K562 (cell line): ENCODE measurements at regions not wholly inside any gene's neighbourhood (a gene's known extent, or its start where the extent isn't known, plus 50 kb on each side); places are given as distances from the start of the nearest gene placed in this dataset.

Experiments
- CTCF ChIP-seq, 3 experiments: IDR thresholded peaks in 2 of 3; conservative IDR thresholded peaks in 1 of 3; 2 replicates each; pipeline ENCODE4 v1.5.1; 2011 to 2012; ENCODE audit warnings: low read length in 3 of 3, mild to moderate bottlenecking in 3 of 3, control low read depth in 2 of 3, improper control_type of control experiment in 1 of 3, inconsistent platforms in 1 of 3, low read depth in 1 of 3, mixed read lengths in 1 of 3, moderate library complexity in 1 of 3; ENCODE audit not compliant: insufficient read depth in 2 of 3
- TF ChIP-seq, protein P1 (sequence below): fragments of 200-800 bp; sonication (Bioruptor generic); IDR thresholded peaks from 2 replicates; pipeline ENCODE4 v1.6.1; 2016; ENCODE audit warnings: missing genetic modification characterization, missing compliant biosample characterization

DNA sequence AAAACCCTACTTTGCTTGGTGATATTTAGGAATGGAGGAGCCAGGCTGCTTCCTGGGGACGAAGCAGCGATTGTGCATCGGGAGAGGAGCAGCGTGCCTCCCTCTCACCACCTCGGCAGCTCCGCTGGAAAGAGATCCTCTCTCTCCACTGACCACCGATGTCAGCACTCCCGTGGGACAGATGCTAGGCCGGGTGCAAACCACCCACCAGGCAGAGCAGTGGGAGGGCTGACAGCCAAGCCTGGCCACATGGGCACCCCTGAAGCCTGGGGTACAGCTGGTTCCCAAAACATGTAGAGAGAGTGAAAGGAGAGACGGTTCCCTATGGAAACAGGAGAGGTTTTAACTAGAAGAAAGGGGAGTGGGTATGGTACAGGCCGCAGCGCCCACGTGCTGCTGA is 220.0 kb downstream of the ANKRD60 start:
- TF ChIP-seq CTCF (IDR thresholded peaks at IDR 0.05 in 2 of 3, conservative IDR thresholded peaks at IDR 0.05 in 1 of 3; ENCODE audit: insufficient read depth in 2 of 3, low read depth in 1 of 3, low read length in 3 of 3) = no peak
- TF ChIP-seq, protein P1, sequence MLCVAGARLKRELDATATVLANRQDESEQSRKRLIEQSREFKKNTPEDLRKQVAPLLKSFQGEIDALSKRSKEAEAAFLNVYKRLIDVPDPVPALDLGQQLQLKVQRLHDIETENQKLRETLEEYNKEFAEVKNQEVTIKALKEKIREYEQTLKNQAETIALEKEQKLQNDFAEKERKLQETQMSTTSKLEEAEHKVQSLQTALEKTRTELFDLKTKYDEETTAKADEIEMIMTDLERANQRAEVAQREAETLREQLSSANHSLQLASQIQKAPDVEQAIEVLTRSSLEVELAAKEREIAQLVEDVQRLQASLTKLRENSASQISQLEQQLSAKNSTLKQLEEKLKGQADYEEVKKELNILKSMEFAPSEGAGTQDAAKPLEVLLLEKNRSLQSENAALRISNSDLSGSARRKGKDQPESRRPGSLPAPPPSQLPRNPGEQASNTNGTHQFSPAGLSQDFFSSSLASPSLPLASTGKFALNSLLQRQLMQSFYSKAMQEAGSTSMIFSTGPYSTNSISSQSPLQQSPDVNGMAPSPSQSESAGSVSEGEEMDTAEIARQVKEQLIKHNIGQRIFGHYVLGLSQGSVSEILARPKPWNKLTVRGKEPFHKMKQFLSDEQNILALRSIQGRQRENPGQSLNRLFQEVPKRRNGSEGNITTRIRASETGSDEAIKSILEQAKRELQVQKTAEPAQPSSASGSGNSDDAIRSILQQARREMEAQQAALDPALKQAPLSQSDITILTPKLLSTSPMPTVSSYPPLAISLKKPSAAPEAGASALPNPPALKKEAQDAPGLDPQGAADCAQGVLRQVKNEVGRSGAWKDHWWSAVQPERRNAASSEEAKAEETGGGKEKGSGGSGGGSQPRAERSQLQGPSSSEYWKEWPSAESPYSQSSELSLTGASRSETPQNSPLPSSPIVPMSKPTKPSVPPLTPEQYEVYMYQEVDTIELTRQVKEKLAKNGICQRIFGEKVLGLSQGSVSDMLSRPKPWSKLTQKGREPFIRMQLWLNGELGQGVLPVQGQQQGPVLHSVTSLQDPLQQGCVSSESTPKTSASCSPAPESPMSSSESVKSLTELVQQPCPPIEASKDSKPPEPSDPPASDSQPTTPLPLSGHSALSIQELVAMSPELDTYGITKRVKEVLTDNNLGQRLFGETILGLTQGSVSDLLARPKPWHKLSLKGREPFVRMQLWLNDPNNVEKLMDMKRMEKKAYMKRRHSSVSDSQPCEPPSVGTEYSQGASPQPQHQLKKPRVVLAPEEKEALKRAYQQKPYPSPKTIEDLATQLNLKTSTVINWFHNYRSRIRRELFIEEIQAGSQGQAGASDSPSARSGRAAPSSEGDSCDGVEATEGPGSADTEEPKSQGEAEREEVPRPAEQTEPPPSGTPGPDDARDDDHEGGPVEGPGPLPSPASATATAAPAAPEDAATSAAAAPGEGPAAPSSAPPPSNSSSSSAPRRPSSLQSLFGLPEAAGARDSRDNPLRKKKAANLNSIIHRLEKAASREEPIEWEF (CRISPR knock-in tag) = no peak
